Fibroblast of skin of back (primary cell): ENCODE measurements at regions not wholly inside any gene's neighbourhood (a gene's known extent, or its start where the extent isn't known, plus 50 kb on each side); places are given as distances from the start of the nearest gene placed in this dataset.

ENCODE experiments used
- DNase-seq: peaks from one replicate; pipeline ENCODE4 v3.0.0-alpha.2; 2013

DNA sequence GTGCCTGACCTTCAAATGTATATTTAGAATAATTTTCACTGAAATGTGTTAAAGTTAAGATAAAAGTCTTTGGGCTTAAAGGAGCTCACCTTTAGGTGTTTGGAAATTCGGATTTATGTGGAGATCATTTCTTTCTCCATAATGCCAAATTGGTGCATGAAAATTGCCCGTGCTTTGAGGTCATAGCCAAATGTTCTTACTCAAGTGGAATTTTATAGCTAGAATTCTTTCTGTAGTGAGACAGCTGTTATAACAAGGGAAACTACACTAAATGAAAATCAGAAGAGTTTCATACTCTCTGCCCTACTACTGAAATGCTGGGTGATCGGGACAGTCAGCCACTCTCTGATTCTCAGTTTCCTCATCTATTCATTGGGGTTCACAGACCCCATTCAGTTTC, 89.5 kb upstream of the DBX1 start:
- no peak for DNase-seq

DNA sequence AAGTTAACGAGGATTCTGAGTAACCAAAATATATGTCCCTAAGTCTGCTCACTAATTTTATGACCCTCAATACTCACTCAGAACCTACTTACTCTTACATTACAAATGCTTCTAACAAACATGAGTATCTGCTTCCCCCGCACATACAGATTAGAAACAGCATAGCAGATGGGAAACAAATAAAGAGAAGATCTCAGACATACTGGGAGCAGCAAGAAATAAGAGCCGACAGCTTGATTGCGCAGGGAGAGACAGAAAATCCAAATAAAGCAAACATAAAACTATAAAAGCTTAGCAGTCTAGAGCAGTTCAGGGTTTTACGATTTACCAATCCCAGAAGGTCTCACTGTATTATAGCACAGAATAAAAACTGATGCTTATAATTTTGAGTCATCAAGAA, 89.1 kb upstream of the DBX1 start:
- DNase-seq = no peak

DNA sequence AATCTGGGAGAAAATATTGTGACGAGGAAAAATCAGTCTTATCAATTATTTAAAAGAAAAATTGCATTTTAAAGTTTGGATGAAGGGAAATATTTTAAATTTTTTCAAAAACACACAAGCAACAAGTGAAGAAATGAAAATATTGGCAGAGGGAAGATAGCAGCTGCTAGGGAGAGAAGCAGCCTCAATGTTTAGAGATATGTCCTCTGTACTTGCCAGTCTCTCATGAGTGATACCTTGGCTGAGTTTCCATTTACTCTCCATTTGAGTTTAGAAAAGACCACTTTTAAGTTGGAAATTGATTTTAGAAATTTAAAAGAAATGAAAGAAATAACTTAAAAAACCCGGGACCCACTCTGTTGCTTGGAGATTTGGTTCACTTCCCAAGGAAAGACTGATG, 88.6 kb upstream of the DBX1 start:
- no peak for DNase-seq

DNA sequence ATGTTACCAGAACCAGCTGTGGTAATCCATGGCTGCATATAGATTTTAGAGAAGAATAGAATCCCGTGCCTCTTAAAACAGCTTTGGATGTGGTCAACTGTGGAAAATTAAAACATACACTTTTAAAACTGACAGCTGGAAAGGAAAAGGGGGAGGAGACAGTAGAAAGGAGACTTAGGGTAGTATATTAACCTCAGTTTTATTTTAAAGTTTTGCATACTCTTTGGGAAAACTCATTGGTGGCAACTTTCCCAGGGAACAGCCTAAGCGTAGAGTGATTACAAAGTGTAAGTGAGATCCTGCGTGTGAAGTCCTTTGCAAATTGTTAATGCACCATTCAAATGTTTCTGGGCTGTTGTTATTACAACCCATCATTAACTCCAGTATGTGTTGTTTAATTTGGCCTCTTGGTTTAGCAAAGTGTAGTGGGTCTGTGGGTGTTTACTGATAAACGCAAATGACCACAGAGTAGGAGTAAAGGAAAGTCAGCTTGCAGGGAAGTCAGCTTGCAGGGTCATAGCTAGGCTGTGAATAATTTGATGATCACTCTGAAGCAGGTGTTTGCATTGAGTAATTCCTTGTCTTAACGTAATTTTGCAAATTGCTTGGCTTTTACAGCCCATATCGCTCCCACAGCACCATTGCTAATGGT, 88.0 kb upstream of the DBX1 start:
- DNase-seq = no peak

DNA sequence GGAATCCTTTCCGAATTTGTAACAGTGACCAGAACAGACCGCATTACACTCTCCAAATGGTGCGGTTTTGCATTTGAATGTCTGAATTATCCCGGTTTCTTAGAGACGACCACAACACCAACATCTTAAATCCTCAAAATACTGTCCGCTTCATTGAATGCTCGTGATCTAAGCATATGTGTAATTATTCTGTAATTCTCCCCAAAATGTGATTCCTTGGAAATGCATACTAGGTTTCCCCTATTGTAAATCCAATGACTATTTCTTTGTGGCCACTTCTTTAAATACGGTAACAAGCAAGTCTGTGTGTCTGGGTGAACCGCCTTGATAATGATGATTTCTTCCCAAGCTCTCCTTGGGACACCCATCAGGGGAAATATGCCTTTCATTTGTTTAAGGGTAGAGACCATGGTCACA, 87.3 kb upstream of the DBX1 start:
- no peak for DNase-seq

DNA sequence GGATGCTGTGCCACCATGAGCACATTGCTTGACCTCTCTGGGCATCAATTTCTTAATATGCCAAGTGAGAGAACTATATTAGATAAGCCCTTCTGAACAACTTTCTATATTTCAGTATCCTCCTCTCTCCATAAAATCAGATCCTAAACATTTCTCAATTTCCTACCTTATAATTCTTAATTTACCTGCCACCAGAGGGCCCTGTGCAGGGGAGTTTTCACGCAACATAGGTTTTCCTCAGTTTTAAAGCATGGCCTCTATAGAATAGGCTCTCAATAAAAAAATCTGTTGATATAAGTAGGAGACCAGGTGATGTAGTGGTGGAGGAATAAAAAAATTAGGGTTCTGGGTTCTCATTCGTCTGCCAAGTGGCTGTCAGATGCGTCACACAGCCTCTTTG, 83.7 kb upstream of the DBX1 start:
- DNase-seq = no peak

DNA sequence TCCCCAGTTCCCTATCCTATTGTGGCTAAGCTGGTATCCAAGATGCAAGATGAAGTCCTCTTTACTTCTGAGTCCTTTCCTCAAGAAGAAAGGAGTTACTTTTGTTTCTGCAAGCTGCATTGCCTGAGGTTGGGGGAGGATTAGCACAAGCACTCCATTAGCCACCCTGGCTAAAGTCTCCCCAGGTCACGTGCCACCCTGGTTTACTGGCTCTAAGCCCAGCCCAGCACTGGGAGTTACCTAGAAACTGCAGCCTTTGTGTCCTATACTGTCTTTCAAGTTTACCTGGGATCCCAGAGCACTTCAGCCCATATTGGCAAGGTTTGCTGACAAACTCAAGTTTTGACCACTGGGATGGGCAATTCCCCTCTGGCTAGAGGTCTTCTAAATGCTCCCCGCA, 78.4 kb upstream of the DBX1 start:
- no peak for DNase-seq

DNA sequence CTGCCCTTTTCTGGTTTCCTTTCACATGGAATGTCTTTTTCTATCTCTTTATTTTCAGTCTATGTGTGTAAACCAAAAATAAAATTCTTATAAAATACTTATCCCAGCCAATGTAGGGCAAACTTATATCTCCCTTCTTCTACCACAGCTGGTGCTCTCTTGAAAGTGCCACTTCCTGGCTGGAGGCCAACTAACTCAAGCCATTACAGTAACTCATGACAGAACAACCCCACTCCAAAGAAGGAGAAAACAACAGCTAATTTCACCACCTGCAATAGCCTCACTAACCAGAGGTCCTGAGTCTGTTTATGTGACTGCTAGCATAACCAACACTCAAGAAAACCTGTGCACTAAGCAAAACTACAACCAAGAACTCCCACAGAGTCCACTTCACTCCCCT, 74.9 kb upstream of the DBX1 start:
- DNase-seq = no peak

DNA sequence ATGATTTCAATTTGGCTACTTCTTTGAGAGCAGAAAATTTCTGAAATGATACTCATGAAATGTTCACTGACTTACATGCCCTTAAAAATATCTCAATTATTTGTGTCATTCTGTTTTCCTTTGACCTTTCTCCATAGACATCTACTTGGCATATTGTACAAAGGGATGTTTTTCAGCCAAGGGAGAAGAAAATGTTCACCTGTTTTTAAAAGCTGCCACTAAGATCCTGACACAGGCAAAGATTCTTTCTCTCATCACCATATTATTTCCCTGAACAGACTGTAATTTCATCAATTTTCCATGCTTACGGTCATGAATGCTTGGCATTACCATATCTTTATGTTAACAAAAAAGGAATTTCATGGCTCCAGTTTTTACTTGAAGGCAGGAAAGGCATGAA, 67.4 kb upstream of the DBX1 start:
- no peak for DNase-seq

DNA sequence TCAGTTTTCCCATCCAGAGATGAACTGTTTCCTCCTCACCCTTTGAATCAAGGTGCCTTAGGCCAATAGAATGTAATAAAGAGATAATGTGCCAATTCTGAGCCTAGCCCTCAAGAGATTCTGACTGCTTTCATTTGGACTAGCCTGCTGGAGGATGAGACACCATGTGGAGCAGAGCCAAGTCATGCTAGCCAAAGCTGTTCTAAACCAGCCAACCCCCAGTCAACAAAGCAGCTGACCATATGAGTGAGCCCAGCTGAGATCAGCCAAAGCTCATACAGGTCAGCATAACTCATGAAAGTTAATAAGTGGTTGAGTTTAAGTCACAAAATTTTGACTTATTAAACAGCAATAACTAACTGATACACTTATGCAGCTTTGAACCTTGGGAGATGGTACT, 66.7 kb upstream of the DBX1 start:
- DNase-seq = no peak

DNA sequence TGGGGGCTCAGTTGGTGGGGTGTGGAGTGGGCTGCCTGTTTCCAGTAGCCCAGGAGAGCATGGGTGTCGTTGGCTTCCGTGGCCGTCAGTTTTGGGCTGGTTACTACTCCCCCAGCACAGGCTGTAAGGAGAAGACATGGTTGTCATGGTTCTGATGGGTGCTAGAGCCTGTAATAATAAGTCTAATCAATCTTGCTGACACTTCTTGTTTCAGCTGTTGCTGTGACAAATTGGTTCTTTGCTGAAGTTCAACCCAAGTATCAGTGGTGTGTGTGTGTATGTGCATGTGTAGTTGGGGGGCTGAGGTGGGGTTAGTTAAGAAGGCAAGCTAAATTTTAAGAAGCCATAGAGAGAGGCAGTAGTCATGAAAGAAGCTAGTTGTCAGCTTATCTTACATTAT, 61.3 kb upstream of the DBX1 start:
- DNase-seq = no peak

DNA sequence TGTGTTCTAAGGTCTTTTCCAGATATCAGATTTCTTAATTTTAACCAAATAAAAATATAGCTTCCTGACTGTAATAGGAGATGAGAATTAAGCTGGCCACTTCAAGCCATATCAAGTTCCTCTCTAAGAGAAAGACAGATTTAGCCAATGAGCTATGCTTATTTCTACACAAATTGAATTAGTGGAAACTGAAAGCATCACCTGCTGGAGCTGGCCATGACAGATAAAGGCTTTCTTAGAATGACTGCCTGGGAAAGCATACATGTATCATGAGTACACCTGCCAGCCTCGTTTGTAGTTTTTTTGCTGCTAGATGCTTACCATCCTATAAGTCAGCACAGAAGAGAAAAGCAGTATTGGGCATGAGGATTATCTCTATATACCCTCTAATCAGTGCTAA, 53.5 kb upstream of the DBX1 start:
- no peak for DNase-seq

DNA sequence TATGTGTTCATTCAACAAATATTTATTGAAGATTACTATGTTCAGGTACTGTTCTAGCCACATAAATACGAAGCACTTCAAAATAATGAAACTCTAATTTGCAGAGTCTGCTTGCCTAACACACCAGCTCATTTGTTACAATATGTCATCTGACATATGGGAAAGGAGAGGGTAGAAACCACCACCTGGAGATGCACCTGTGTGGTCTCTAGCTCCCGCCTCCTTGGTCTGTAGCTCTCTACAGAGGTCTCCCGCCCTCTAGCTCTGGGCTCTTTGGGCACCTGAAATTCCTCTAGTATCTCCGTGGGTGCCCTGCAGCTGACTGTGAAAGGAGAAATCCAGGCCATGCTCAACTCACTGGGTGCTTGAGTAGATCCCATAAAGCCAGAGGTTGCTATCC, 51.4 kb upstream of the DBX1 start:
- DNase-seq = no peak
